GM23248 (cell line): ENCODE measurements at regions not wholly inside any gene's neighbourhood (a gene's known extent, or its start where the extent isn't known, plus 50 kb on each side); places are given as distances from the start of the nearest gene placed in this dataset.

Experiments used
- EZH2 ChIP-seq: fragments of 200-600 bp; sonication (generic); IDR thresholded peaks from 2 replicates; pipeline ENCODE4 v1.6.1; 2018; ENCODE audit warnings: antibody characterized with exemption, mild to moderate bottlenecking; ENCODE audit not compliant: insufficient read depth, poor library complexity, severe bottlenecking
- EZH2phosphoT487 ChIP-seq: fragments of 200-600 bp; sonication (generic); IDR thresholded peaks from 2 replicates; pipeline ENCODE4 v1.6.1; 2018; ENCODE audit warnings: antibody characterized with exemption, moderate library complexity, mild to moderate bottlenecking, low read depth; ENCODE audit not compliant: insufficient read depth

DNA sequence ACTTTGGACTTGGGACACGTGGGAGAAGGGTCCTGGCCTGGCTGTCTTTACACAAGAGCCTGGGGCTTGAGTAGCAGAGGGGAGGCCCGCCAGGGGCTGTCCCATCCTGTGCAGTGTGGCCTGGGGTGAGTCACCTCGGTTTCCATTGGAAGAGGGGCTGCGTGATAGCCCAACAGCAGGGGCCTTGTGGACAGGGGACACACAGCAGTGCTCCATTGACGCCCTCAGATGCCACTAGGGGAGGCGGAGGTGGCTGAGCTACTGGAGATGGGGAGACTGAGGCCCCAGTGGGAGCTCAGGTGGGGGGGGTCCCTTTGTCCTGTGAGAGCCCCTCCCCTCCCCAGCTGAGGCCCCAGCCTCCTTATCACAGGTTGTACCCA, 50.0 kb upstream of the RNU6ATAC start:
- TF ChIP-seq EZH2 = no peak
- no peak for TF ChIP-seq EZH2phosphoT487
